A673 (cell line): ENCODE measurements at regions not wholly inside any gene's neighbourhood (a gene's known extent, or its start where the extent isn't known, plus 50 kb on each side); places are given as distances from the start of the nearest gene placed in this dataset.

Source experiments
- EZH2 ChIP-seq: fragments of 200-600 bp; sonication (generic); IDR thresholded peaks from 2 replicates; pipeline ENCODE4 v1.6.1; 2017; ENCODE audit warnings: borderline replicate concordance, low read depth, mild to moderate bottlenecking, mixed read lengths, antibody characterized with exemption, low read length; ENCODE audit not compliant: poor library complexity, severe bottlenecking
- TF ChIP-seq, protein P1 (sequence below): fragments of 300-800, 200-600 bp; sonication (generic); conservative IDR thresholded peaks from 2 replicates; pipeline ENCODE4 v1.5.1; 2017; ENCODE audit warnings: low read depth, mild to moderate bottlenecking, antibody characterized with exemption, low read length, moderate library complexity, mixed read lengths

DNA sequence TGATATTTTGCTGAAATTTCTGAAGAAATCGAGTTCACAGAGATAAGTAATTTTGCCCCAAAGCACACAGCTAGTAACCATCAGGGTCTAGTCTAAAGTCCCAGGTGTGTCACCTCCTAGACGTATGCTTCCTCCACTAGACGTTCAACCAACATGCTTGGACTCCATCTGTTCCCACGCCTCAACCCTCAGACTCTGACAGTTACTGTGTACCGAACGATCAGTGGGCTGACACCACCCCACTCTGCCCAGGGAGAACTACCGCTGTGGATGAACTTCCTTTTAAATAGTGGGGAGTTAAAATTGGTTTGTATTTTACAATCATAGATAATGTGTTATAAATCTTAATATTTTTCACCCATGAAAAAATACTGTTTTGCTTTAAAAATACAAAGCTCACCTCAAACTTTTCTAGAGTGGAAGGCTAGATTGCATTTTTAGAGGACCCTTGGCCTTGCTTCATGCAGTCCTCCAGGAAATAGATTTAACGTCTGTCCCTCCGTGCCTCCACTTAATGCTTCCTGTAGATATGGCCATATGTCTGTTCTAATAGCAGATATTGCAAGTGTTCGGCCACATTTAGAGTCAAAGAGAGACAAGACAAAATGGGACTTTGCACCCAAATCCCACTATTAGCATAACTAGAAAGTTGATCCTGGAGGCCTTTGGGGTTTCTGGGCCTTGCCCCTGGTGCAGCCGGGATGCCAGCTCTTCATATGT lies 91.4 kb upstream of the ZPBP start:
- TF ChIP-seq, protein P1, sequence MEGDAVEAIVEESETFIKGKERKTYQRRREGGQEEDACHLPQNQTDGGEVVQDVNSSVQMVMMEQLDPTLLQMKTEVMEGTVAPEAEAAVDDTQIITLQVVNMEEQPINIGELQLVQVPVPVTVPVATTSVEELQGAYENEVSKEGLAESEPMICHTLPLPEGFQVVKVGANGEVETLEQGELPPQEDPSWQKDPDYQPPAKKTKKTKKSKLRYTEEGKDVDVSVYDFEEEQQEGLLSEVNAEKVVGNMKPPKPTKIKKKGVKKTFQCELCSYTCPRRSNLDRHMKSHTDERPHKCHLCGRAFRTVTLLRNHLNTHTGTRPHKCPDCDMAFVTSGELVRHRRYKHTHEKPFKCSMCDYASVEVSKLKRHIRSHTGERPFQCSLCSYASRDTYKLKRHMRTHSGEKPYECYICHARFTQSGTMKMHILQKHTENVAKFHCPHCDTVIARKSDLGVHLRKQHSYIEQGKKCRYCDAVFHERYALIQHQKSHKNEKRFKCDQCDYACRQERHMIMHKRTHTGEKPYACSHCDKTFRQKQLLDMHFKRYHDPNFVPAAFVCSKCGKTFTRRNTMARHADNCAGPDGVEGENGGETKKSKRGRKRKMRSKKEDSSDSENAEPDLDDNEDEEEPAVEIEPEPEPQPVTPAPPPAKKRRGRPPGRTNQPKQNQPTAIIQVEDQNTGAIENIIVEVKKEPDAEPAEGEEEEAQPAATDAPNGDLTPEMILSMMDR, result no peak
- TF ChIP-seq EZH2, result no peak
